Esophagus muscularis mucosa (tissue), 4 donors: ENCODE measurements at regions not wholly inside any gene's neighbourhood (a gene's known extent, or its start where the extent isn't known, plus 50 kb on each side); places are given as distances from the start of the nearest gene placed in this dataset.

Experiments
- DNase-seq: peaks from one replicate; pipeline ENCODE4 v3.0.0-alpha.2; 2017; ENCODE audit errors: extremely low spot score
- H3K27ac ChIP-seq, 4 donors: fragments of 200-600 bp; sonication (generic); replicated peaks in 1 of 4; 1 replicate in 3 of 4; 2 replicates in 1 of 4; pipeline ENCODE4 v1.5.1; 2016 to 2019; ENCODE audit warnings: mild to moderate bottlenecking in 1 of 4
- H3K27me3 ChIP-seq, 4 donors: fragments of 200-600 bp; sonication (generic); one replicate each; pipeline versions ENCODE4 v1.5.1 to v1.6.0; 2016 to 2019
- H3K36me3 ChIP-seq, 4 donors: fragments of 200-600 bp; sonication (generic); one replicate each; pipeline ENCODE4 v1.5.1; 2016 to 2019
- H3K4me1 ChIP-seq, 4 donors: fragments of 200-600 bp; sonication (generic); one replicate each; pipeline ENCODE4 v1.5.1; 2016 to 2019
- H3K4me3 ChIP-seq, 4 donors: fragments of 200-600 bp; sonication (generic); 1 replicate in 2 of 4; 2 replicates in 2 of 4; pipeline ENCODE4 v1.5.1; 2016 to 2019; ENCODE audit warnings: mild to moderate bottlenecking in 4 of 4, moderate library complexity in 1 of 4
- H3K9me3 ChIP-seq, 4 donors: fragments of 200-600 bp; sonication (generic); 1 replicate in 3 of 4; 2 replicates in 1 of 4; pipeline ENCODE4 v1.5.1; 2016 to 2019
- EP300 ChIP-seq: sonication (generic); formaldehyde crosslinking; IDR thresholded peaks from one replicate; pipeline ENCODE4 v1.6.1; 2017; ENCODE audit warnings: antibody characterized with exemption
- POLR2A ChIP-seq: fragments of 450-650 bp; IDR thresholded peaks from one replicate; pipeline ENCODE4 v1.6.1; 2017; ENCODE audit warnings: antibody characterized with exemption, moderate library complexity, mild to moderate bottlenecking, low read depth
- POLR2AphosphoS5 ChIP-seq, 2 donors: sonication (generic); formaldehyde crosslinking; IDR thresholded peaks; one replicate each; pipeline ENCODE4 v1.6.1; 2017; ENCODE audit warnings: antibody characterized with exemption in 2 of 2
- WGBS: methylation state at CpG from one replicate; pipeline ENCODE4 v1.1.5; 2018; 5-methylcytosine and 5-hydroxymethylcytosine counted together
- intact Hi-C: fragments of 100-400 bp; cut with DNase I; formaldehyde crosslinking; loops from one replicate; pipeline ENCODE4 v1.15.1; 2023
- TF ChIP-seq, protein P1 (sequence below), 3 experiments: fragments of 200-600 bp in 2 of 3; fragments of 450-650 bp in 1 of 3; sonication (generic) in 2 of 3; IDR thresholded peaks; one replicate each; pipeline ENCODE4 v1.5.1; 2017 to 2019; ENCODE audit warnings: antibody characterized with exemption in 3 of 3, mild to moderate bottlenecking in 2 of 3, moderate library complexity in 1 of 3

DNA sequence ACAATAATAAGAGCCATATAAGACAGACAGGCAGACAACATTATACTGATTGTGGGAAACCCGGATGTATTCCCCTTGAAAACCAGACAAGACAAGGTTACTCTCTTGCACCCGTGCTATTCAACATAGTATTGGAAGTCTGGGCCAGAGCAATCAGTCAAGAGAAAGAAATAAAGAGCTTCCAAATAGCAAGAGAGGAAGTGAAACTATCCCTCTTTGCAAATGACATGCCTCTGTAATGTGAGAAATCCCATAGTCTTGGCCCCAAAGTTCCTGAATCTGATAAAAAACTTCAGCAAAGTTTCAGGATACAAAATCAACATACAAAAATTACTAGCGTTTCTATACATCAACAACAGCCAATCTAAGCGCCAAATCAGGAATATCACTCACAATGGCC is 102.1 kb downstream of the DCAF12L2 start:
- intact Hi-C loops: no loop called here
- no peaks in the 10 kb centered on the region for H3K27me3 ChIP-seq
- no peak overlapping the region for H3K27ac ChIP-seq
- no peaks in the 10 kb centered on the region for H3K36me3 ChIP-seq
- H3K9me3 ChIP-seq: no peaks in the 10 kb centered on the region
- no peak overlapping the region for H3K4me3 ChIP-seq
- WGBS: 54% methylated on average over 4 of the region's 4 CpGs
- no peak for DNase-seq
- no peak for TF ChIP-seq EP300
- TF ChIP-seq POLR2A: no peak
- TF ChIP-seq, protein P1, sequence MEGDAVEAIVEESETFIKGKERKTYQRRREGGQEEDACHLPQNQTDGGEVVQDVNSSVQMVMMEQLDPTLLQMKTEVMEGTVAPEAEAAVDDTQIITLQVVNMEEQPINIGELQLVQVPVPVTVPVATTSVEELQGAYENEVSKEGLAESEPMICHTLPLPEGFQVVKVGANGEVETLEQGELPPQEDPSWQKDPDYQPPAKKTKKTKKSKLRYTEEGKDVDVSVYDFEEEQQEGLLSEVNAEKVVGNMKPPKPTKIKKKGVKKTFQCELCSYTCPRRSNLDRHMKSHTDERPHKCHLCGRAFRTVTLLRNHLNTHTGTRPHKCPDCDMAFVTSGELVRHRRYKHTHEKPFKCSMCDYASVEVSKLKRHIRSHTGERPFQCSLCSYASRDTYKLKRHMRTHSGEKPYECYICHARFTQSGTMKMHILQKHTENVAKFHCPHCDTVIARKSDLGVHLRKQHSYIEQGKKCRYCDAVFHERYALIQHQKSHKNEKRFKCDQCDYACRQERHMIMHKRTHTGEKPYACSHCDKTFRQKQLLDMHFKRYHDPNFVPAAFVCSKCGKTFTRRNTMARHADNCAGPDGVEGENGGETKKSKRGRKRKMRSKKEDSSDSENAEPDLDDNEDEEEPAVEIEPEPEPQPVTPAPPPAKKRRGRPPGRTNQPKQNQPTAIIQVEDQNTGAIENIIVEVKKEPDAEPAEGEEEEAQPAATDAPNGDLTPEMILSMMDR (IDR thresholded peaks at IDR 0.05): no peak
- TF ChIP-seq POLR2AphosphoS5 (IDR thresholded peaks at IDR 0.05): no peak
- H3K4me1 ChIP-seq: no peaks in the 10 kb centered on the region

DNA sequence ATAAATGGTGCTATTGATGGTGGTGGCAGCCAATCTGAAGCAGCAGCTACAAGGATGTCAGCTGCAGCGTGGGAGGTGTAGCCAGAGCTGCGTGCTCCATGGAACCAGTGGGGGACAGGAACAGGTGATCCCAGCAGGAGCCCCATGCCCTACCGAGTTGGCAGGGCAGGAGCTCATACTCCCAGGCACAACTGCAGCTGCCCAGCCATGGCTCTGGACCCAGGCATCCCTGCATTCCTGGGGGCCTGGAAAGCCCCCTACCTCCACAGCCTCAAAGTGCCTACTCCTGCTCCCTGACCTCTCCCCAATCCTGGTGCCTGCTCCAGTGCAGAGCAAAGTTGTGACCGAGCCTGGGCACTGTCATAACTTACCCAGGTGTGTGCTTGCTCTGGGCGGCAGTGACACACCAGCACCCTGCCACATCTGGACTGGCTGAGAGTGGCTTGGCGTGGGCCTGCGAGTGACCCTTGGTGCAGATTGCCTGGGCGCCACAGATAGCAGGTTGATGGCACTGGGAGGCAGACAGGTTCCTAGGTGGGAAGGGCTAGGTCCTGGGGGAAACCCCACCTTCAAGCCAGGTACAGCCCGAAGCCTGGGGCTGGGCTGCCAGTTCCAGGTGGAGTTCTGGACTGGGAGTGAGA is 101.1 kb downstream of the DCAF12L2 start:
- Histone ChIP-seq H3K27ac (no peak overlapping the region), H3K4me1 (no peaks in the 10 kb centered on the region), H3K36me3 (no peaks in the 10 kb centered on the region), H3K27me3 (no peaks in the 10 kb centered on the region), H3K9me3 (no peaks in the 10 kb centered on the region), H3K4me3 (no peak overlapping the region)
- TF ChIP-seq EP300: no peak
- no peak for TF ChIP-seq POLR2AphosphoS5 (IDR thresholded peaks at IDR 0.05)
- no peak for TF ChIP-seq POLR2A
- TF ChIP-seq, protein P1 (IDR thresholded peaks at IDR 0.05): no peak
- DNase-seq: no peak
- 68% methylated on average over 3 of the region's 9 CpGs for WGBS
- intact Hi-C loops: no loop called here

DNA sequence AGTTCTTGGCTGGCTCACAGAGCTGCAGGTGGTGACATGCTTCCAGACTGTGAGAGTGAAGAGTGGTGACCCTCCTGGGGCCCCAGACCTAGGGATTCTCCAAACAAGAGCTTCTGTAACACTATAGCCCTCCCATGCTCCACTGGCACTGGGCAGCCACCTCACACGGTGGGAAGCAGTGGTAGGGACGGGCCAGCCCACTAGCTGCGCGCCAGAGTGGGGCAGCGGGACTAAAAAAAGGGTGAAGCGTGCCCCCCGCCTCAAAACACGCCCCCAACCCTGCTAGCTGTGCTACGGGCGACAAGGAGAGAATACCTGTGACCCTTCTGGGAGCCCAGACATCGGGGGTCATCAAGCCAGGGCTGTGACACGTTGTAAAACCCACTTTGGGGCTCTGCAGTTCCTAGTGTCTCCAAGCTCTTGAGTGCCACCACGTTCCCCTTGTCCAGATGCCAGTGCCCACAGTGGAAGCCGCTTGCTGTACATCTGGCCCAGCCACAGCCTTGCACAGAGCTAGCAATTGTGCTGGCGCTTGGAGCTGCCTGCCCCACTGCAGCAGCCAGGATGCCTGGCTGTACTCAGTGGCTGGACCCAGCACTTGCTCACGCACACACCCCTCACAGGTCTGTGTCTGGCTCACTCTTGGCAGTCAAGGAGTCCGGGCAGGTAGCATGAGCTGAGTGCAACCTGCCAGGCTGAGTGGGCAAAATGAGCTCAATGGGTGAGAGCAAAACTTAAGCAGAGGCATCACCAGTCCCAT is 100.0 kb downstream of the DCAF12L2 start:
- DNase-seq: no peak
- H3K4me1 ChIP-seq: no peaks in the 10 kb centered on the region
- no peaks in the 10 kb centered on the region for H3K9me3 ChIP-seq
- no peak overlapping the region for H3K4me3 ChIP-seq
- intact Hi-C loops: no loop called here
- H3K36me3 ChIP-seq: no peaks in the 10 kb centered on the region
- H3K27ac ChIP-seq: no peak overlapping the region
- WGBS: 60% methylated on average over 14 of the region's 17 CpGs
- TF ChIP-seq EP300: no peak
- TF ChIP-seq POLR2AphosphoS5 (IDR thresholded peaks at IDR 0.05): no peak
- no peak for TF ChIP-seq POLR2A
- TF ChIP-seq, protein P1 (IDR thresholded peaks at IDR 0.05): no peak
- H3K27me3 ChIP-seq: no peaks in the 10 kb centered on the region
